Endothelial cell of umbilical vein (primary cell): ENCODE measurements at regions not wholly inside any gene's neighbourhood (a gene's known extent, or its start where the extent isn't known, plus 50 kb on each side); places are given as distances from the start of the nearest gene placed in this dataset.
"Not testable (repeated sequence)": the region's sequence is repeated elsewhere in the genome, so short reads cannot be mapped to it uniquely, and the experiment has no call there.

ENCODE experiments used
- EZH2 ChIP-seq: IDR thresholded peaks from 2 replicates; pipeline ENCODE4 v1.6.1; 2012; ENCODE audit warnings: borderline replicate concordance, low read depth, mild to moderate bottlenecking, moderate library complexity, low read length, inconsistent platforms; ENCODE audit not compliant: severe bottlenecking
- GATA2 ChIP-seq: IDR thresholded peaks from 2 replicates; pipeline ENCODE4 v1.7.0; 2011; ENCODE audit warnings: low read depth, mild to moderate bottlenecking, moderate library complexity, mixed read lengths, low read length; ENCODE audit not compliant: insufficient read length, insufficient read depth
- JUN ChIP-seq: IDR thresholded peaks from 2 replicates; pipeline ENCODE4 v1.6.1; 2011; ENCODE audit warnings: borderline replicate concordance, low read depth; ENCODE audit not compliant: insufficient read length, insufficient read depth
- POLR2A ChIP-seq: IDR thresholded peaks from 2 replicates; pipeline ENCODE4 v1.6.1; 2012; ENCODE audit warnings: low read depth, mild to moderate bottlenecking, control low read depth, low read length
- POLR2AphosphoS5 ChIP-seq: IDR thresholded peaks from 2 replicates; pipeline ENCODE4 v1.6.1; 2012; ENCODE audit warnings: low read depth, mild to moderate bottlenecking, control low read depth, low read length, moderate library complexity; ENCODE audit not compliant: insufficient read depth
- TF ChIP-seq, protein P1 (sequence below), 2 donors: IDR thresholded peaks; 1 replicate in 1 of 2; 2 replicates in 1 of 2; pipeline ENCODE4 v1.5.1; 2011; ENCODE audit warnings: low read length in 2 of 2, mild to moderate bottlenecking in 2 of 2, moderate library complexity in 2 of 2, control low read depth in 1 of 2, inconsistent platforms in 1 of 2, low read depth in 1 of 2; ENCODE audit not compliant: insufficient read depth in 1 of 2; ENCODE audit errors: extremely low read depth in 1 of 2
- TF ChIP-seq, protein P2 (sequence below): IDR thresholded peaks from 2 replicates; pipeline ENCODE4 v1.6.1; 2011; ENCODE audit not compliant: insufficient read depth, insufficient read length

DNA sequence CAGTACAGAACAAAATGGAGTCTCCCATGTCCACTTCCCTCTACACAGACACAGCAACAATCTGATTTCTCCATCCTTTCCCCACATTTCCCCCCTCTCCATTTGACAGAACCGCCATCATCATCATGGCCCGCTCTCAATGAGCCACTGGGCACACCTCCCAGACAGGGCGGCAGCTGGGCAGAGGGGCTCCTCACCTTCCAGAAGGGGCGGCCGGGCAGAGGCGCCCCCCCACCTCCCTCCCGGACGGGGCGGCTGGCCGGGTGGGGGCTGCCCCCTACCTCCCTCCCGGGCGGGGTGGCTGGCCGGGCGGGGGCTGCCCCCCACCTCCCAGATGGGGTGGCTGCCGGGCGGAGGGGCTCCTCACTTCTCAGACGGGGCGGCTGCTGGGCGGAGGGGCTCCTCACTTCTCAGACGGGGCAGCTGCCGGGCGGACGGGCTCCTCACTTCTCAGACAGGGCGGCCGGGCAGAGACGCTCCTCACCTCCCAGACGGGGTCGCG lies 337.9 kb downstream of the GOLGA6L6 start:
- TF ChIP-seq, protein P1, sequence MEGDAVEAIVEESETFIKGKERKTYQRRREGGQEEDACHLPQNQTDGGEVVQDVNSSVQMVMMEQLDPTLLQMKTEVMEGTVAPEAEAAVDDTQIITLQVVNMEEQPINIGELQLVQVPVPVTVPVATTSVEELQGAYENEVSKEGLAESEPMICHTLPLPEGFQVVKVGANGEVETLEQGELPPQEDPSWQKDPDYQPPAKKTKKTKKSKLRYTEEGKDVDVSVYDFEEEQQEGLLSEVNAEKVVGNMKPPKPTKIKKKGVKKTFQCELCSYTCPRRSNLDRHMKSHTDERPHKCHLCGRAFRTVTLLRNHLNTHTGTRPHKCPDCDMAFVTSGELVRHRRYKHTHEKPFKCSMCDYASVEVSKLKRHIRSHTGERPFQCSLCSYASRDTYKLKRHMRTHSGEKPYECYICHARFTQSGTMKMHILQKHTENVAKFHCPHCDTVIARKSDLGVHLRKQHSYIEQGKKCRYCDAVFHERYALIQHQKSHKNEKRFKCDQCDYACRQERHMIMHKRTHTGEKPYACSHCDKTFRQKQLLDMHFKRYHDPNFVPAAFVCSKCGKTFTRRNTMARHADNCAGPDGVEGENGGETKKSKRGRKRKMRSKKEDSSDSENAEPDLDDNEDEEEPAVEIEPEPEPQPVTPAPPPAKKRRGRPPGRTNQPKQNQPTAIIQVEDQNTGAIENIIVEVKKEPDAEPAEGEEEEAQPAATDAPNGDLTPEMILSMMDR (IDR thresholded peaks at IDR 0.05; ENCODE audit: extremely low read depth in 1 of 2, insufficient read depth in 1 of 2, low read depth in 1 of 2, low read length in 2 of 2) = not testable (repeated sequence)
- TF ChIP-seq POLR2AphosphoS5, GATA2, POLR2A, EZH2, JUN: not testable (repeated sequence)
- TF ChIP-seq, protein P2, sequence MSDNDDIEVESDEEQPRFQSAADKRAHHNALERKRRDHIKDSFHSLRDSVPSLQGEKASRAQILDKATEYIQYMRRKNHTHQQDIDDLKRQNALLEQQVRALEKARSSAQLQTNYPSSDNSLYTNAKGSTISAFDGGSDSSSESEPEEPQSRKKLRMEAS = not testable (repeated sequence)
